ENCODE measurements at regions not wholly inside any gene's neighbourhood (a gene's known extent, or its start where the extent isn't known, plus 50 kb on each side); places are given as distances from the start of the nearest gene placed in this dataset.

DNA sequence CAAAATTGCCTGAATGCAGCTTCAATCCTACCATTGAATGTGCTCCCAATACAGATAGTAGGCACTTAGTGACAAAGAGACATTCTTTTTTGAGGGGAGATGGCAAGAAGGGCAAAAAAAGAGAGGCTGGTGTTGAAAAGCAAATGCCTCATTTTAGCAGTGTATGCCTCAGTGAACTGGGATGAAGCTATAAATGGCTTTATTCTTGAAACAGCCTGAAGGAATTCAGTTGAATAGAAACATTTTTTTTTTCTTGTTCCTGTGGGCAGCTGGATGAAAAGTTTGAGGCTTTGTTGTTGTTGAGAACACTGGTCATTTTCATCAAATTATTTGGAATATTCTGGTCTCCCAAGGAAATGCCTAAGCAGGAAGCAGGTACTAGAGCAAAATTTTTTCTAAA, 228.9 kb downstream of the RNF144A start:
- TF ChIP-seq CEBPB (IDR thresholded peaks at IDR 0.05) (no peak), TEAD4 (IDR thresholded peaks at IDR 0.05) (no peak), ZBTB7A (IDR thresholded peaks at IDR 0.05; ENCODE audit: low read depth) (no peak), YY1 (IDR thresholded peaks at IDR 0.05; ENCODE audit: low read depth) (no peak), TAF1 (IDR thresholded peaks at IDR 0.05; ENCODE audit: low read depth) (no peak), MAX (IDR thresholded peaks at IDR 0.05) (no peak), EP300 (IDR thresholded peaks at IDR 0.05; ENCODE audit: borderline replicate concordance) (no peak), TCF12 (IDR thresholded peaks at IDR 0.05; ENCODE audit: low read depth) (no peak), RAD21 (IDR thresholded peaks at IDR 0.05; ENCODE audit: low read depth) (no peak), REST (IDR thresholded peaks at IDR 0.05; ENCODE audit: low read depth) (no peak), NFIC (IDR thresholded peaks at IDR 0.05) (no peak), EGR1 (IDR thresholded peaks at IDR 0.05) (no peak), FOXM1 (IDR thresholded peaks at IDR 0.05; ENCODE audit: borderline replicate concordance, low read depth) (no peak), CREB1 (IDR thresholded peaks at IDR 0.05; ENCODE audit: low read depth) (no peak)
- TF ChIP-seq, protein P1, sequence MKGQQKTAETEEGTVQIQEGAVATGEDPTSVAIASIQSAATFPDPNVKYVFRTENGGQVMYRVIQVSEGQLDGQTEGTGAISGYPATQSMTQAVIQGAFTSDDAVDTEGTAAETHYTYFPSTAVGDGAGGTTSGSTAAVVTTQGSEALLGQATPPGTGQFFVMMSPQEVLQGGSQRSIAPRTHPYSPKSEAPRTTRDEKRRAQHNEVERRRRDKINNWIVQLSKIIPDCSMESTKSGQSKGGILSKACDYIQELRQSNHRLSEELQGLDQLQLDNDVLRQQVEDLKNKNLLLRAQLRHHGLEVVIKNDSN (IDR thresholded peaks at IDR 0.05), result no peak

DNA sequence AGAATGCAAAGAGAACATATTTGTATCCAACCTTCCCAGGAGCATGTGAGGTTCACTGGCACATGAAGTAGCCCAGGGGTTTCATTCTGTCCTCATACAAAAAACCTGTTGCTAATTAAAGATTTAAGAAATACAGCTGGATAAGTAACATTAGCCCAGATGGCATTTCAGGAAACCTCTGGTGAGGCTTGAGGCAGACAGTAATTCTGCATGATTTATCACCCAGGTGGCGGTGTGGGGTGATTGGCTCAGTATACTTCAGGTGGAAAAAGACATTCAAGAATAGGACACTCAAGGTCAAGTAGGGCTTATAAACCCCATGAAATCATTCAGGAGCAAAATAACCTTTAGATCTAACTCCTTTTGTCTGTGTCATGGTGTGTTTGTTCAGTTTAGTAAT, 237.4 kb downstream of the RNF144A start:
- TF ChIP-seq ZBTB7A (IDR thresholded peaks at IDR 0.05; ENCODE audit: low read depth), result no peak
- TF ChIP-seq EP300 (IDR thresholded peaks at IDR 0.05; ENCODE audit: borderline replicate concordance), result no peak
- TF ChIP-seq NFIC (IDR thresholded peaks at IDR 0.05), result no peak
- TF ChIP-seq, protein P1 (IDR thresholded peaks at IDR 0.05), result no peak
- TF ChIP-seq YY1 (IDR thresholded peaks at IDR 0.05; ENCODE audit: low read depth), result no peak
- no peak for TF ChIP-seq REST (IDR thresholded peaks at IDR 0.05; ENCODE audit: low read depth)
- TF ChIP-seq TEAD4 (IDR thresholded peaks at IDR 0.05), result no peak
- TF ChIP-seq CEBPB (IDR thresholded peaks at IDR 0.05), result no peak
- no peak for TF ChIP-seq RAD21 (IDR thresholded peaks at IDR 0.05; ENCODE audit: low read depth)

DNA sequence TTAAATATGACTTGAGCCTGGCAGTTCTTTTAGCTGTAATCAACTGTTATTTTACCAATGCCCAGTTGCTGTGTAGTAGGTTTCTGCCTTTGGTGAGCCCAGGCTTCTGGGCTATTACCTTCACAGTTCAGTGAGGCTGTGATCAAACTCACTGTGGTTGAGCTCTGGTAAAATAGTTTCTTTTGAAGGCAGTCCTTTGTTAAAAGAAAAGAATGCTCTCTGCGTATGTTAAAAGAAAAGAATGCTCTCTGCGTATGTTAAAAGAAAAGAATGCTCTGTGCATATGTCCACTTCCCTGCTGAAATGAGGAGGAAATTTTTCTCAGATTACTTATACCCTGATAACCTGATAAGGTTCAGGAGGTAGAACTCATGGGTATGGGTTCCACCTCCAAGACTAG, 244.3 kb downstream of the RNF144A start:
- TF ChIP-seq TAF1 (IDR thresholded peaks at IDR 0.05; ENCODE audit: low read depth), result no peak
- TF ChIP-seq TEAD4 (IDR thresholded peaks at IDR 0.05), result no peak
- no peak for TF ChIP-seq TCF12 (IDR thresholded peaks at IDR 0.05; ENCODE audit: low read depth)
- no peak for TF ChIP-seq EGR1 (IDR thresholded peaks at IDR 0.05)
- TF ChIP-seq EP300 (IDR thresholded peaks at IDR 0.05; ENCODE audit: borderline replicate concordance), result no peak
- no peak for TF ChIP-seq ZBTB7A (IDR thresholded peaks at IDR 0.05; ENCODE audit: low read depth)

- no peak for TF ChIP-seq TCF12 (IDR thresholded peaks at IDR 0.05; ENCODE audit: low read depth)
- no peak for TF ChIP-seq CEBPB (IDR thresholded peaks at IDR 0.05)
- TF ChIP-seq EP300 (IDR thresholded peaks at IDR 0.05; ENCODE audit: borderline replicate concordance), result no peak
- TF ChIP-seq RAD21 (IDR thresholded peaks at IDR 0.05; ENCODE audit: low read depth), result no peak
- TF ChIP-seq CREB1 (IDR thresholded peaks at IDR 0.05; ENCODE audit: low read depth), result no peak
- no peak for TF ChIP-seq EGR1 (IDR thresholded peaks at IDR 0.05)
- TF ChIP-seq, protein P1 (IDR thresholded peaks at IDR 0.05), result no peak
- TF ChIP-seq TEAD4 (IDR thresholded peaks at IDR 0.05), result no peak
- no peak for TF ChIP-seq YY1 (IDR thresholded peaks at IDR 0.05; ENCODE audit: low read depth)
- TF ChIP-seq FOXM1 (IDR thresholded peaks at IDR 0.05; ENCODE audit: borderline replicate concordance, low read depth), result no peak
- TF ChIP-seq TAF1 (IDR thresholded peaks at IDR 0.05; ENCODE audit: low read depth), result no peak
- TF ChIP-seq REST (IDR thresholded peaks at IDR 0.05; ENCODE audit: low read depth), result no peak
- TF ChIP-seq MAX (IDR thresholded peaks at IDR 0.05), result no peak
- TF ChIP-seq NFIC (IDR thresholded peaks at IDR 0.05), result no peak
- no peak for TF ChIP-seq ZBTB7A (IDR thresholded peaks at IDR 0.05; ENCODE audit: low read depth)
These were observed 248.5 kb downstream of the RNF144A start for GRCh38 chr2:7165736-7166135.
